LNCAP (cell line): ENCODE measurements at regions not wholly inside any gene's neighbourhood (a gene's known extent, or its start where the extent isn't known, plus 50 kb on each side); places are given as distances from the start of the nearest gene placed in this dataset.

Experiments
- CTCF ChIP-seq: fragments of 450-650 bp; IDR thresholded peaks from 2 replicates; pipeline ENCODE4 v1.5.1; 2017; ENCODE audit warnings: mild to moderate bottlenecking

GRCh38 chr6:16837217-16837972, 76.1 kb upstream of the ATXN1 start:
- no peak for TF ChIP-seq CTCF

- no peak for TF ChIP-seq CTCF
These were observed 75.1 kb upstream of the ATXN1 start for GRCh38 chr6:16836144-16836981.

- no peak for TF ChIP-seq CTCF
These were observed 73.0 kb upstream of the ATXN1 start for GRCh38 chr6:16834242-16834641.

GRCh38 chr6:16832721-16833120, 71.5 kb upstream of the ATXN1 start:
- no peak for TF ChIP-seq CTCF

- no peak for TF ChIP-seq CTCF
These were observed 70.8 kb upstream of the ATXN1 start for GRCh38 chr6:16832043-16832567.

GRCh38 chr6:16831136-16831535, 69.9 kb upstream of the ATXN1 start:
- no peak for TF ChIP-seq CTCF

GRCh38 chr6:16828058-16828457, 66.8 kb upstream of the ATXN1 start:
- no peak for TF ChIP-seq CTCF
